NT2/D1 (cell line): ENCODE measurements at regions not wholly inside any gene's neighbourhood (a gene's known extent, or its start where the extent isn't known, plus 50 kb on each side); places are given as distances from the start of the nearest gene placed in this dataset.

ENCODE experiments used
- SUZ12 ChIP-seq: IDR thresholded peaks from 2 replicates; pipeline ENCODE4 v1.6.1; 2011; ENCODE audit not compliant: insufficient read length, insufficient read depth; ENCODE audit errors: extremely low read depth
- YY1 ChIP-seq: IDR thresholded peaks from 2 replicates; pipeline ENCODE4 v1.6.1; 2011; ENCODE audit not compliant: insufficient read length, insufficient read depth
- ZNF274 ChIP-seq: IDR thresholded peaks from 2 replicates; pipeline ENCODE4 v1.6.1; 2011; ENCODE audit warnings: mild to moderate bottlenecking, low read depth, low read length

- TF ChIP-seq YY1 (no peak), ZNF274 (no peak), SUZ12 (no peak)
Observed at GRCh38 chr11:31967404-31968130, 123.3 kb upstream of the RCN1 start.
